ENCODE measurements at regions not wholly inside any gene's neighbourhood (a gene's known extent, or its start where the extent isn't known, plus 50 kb on each side); places are given as distances from the start of the nearest gene placed in this dataset.
"Not testable (repeated sequence)": the region's sequence is repeated elsewhere in the genome, so short reads cannot be mapped to it uniquely, and the experiment has no call there.

DNA sequence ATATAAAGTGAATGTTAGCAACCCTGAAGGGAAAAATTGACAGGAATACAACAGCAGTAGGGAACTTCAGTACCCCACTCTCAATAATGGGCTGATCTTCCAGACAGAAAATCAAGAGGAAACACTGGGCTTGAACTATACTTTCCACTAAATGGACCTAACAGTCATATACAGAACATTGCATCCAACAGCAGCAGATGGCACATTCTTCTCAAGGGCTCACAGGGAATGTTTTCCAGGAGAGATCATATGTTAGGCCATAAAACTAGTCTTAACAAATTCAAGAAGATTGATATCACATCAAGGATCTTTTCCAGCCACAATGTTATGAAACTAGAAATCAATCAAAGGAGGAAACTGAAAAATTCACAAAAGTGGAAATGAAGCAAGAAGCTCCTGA is 252.1 kb downstream of the GADD45G start:
- TF ChIP-seq, protein P1, sequence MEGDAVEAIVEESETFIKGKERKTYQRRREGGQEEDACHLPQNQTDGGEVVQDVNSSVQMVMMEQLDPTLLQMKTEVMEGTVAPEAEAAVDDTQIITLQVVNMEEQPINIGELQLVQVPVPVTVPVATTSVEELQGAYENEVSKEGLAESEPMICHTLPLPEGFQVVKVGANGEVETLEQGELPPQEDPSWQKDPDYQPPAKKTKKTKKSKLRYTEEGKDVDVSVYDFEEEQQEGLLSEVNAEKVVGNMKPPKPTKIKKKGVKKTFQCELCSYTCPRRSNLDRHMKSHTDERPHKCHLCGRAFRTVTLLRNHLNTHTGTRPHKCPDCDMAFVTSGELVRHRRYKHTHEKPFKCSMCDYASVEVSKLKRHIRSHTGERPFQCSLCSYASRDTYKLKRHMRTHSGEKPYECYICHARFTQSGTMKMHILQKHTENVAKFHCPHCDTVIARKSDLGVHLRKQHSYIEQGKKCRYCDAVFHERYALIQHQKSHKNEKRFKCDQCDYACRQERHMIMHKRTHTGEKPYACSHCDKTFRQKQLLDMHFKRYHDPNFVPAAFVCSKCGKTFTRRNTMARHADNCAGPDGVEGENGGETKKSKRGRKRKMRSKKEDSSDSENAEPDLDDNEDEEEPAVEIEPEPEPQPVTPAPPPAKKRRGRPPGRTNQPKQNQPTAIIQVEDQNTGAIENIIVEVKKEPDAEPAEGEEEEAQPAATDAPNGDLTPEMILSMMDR (IDR thresholded peaks at IDR 0.05 in 2 of 3, conservative IDR thresholded peaks at IDR 0.05 in 1 of 3; ENCODE audit: borderline replicate concordance in 1 of 3, insufficient read depth in 1 of 3, low read depth in 2 of 3, low read length in 2 of 3) = not testable (repeated sequence)
- not testable (repeated sequence) for TF ChIP-seq RAD21 (IDR thresholded peaks at IDR 0.05; ENCODE audit: low read depth); POLR2A (IDR thresholded peaks at IDR 0.05; ENCODE audit: borderline replicate concordance, extremely low read depth, insufficient read depth, insufficient read length); POLR2AphosphoS5 (IDR thresholded peaks at IDR 0.05; ENCODE audit: low read depth, low read length); EZH2 (IDR thresholded peaks at IDR 0.05)
- TF ChIP-seq, protein P2, sequence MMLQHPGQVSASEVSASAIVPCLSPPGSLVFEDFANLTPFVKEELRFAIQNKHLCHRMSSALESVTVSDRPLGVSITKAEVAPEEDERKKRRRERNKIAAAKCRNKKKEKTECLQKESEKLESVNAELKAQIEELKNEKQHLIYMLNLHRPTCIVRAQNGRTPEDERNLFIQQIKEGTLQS (IDR thresholded peaks at IDR 0.05) = not testable (repeated sequence)
- TF ChIP-seq, protein P3, sequence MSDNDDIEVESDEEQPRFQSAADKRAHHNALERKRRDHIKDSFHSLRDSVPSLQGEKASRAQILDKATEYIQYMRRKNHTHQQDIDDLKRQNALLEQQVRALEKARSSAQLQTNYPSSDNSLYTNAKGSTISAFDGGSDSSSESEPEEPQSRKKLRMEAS (IDR thresholded peaks at IDR 0.05) = not testable (repeated sequence)
